Activated CD4-positive, alpha-beta T cell treated with anti-CD3 and anti-CD28 coated beads for 4 hours (primary cell): ENCODE measurements at regions not wholly inside any gene's neighbourhood (a gene's known extent, or its start where the extent isn't known, plus 50 kb on each side); places are given as distances from the start of the nearest gene placed in this dataset.
"Not testable (repeated sequence)": the region's sequence is repeated elsewhere in the genome, so short reads cannot be mapped to it uniquely, and the experiment has no call there.

Experiments
- DNase-seq, 2 donors: peaks; one replicate each; pipeline ENCODE4 v3.0.0-alpha.2; 2020

DNA sequence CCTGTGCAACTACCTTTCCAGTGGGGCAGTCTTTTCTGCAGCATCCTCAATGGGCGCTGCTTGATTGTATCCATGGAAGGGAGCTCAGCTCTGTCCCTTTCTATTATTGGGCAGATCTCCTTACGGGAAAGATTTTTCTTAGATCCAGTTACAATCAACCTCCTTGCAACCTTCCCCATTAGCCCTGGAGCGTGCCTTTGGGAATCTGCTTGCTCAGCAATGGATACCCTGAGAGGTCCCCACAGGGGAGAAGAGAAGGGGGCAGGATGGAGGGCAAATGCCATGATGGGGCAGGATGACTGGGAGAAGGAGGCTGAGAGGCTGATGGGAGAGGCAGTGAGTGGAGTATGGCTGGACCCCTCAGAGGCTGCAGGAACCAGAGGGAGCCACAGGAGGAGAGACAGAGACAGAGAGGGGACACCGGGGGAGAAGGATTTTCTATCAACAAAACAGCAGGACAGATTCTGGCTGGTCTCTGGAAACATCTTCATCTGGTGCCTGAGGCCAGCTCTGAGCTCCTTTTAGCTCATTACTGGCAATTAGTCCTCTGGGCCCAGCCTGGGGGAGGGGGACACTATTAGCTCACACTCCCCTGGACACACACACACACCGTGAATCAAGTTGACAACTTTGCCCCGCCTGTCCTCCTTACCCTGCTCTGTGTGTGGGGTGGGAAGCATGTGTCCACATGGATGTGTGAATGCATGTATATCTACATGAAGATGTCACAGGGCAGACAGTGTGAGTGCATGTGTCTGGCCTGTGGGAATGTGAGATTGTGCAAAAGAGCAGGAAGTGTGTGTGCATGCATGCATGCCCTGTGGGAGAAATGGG lies 80.8 kb upstream of the PAX2 start:
- DNase-seq: no peak

DNA sequence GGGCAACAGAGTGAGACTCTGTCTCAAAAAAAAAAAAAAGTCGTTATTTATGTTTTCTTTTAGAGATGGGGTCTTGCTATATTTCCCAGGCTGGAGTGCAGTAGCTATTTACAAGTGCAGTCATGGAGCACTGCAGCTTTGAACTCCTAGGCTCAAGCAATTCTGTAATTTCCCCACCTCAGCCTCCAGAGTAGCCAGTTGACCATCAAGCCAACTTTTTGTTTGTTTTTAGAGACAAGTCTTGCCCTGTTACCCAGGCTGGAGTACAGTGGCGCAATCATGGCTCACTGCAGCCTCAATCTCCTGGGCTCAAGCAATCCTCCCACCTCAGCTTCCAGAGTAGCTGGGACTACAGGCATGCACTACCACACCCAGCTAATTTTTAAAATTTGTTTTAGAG lies 78.7 kb upstream of the PAX2 start:
- not testable (repeated sequence) for DNase-seq

DNA sequence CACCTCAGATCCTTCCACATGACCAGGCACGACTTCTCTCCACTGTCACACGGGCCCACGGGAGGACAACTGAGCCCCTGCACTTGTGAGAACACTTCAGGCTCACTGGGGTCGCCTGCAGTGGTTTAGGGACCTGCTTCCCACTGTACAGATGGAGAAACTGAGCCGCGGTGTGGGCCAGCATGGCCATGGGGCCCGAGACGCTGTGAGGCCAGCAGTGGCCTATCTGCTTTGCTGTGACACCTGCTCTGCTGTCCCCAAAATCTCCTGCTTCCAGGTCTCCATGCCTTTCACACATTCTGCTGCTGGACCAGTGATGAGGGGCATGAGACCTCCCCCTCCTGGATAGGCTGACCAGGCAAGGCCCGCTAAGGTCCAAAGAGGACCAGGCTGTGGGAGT lies 75.8 kb upstream of the PAX2 start:
- no peak for DNase-seq

DNA sequence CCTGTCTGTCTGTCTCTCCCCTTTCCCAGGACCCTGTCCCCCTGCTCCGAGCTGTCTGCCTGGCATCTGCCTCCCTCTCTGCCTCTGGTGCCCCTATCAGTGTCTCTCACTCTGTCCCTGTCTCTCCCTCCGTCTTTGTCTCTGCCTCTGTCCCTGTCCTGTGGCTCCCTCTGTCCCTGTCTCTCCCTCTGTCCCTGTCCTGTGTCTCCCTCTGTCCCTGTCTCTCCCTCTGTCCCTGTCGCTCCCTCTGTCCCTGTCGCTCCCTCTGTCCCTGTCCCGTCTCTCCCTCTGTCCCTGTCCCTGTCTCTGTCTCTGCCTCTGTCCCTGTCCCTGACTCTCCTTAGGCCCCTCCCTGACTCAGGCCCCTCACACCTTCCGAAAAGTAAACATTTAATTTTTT lies 75.0 kb upstream of the PAX2 start:
- no peak for DNase-seq

DNA sequence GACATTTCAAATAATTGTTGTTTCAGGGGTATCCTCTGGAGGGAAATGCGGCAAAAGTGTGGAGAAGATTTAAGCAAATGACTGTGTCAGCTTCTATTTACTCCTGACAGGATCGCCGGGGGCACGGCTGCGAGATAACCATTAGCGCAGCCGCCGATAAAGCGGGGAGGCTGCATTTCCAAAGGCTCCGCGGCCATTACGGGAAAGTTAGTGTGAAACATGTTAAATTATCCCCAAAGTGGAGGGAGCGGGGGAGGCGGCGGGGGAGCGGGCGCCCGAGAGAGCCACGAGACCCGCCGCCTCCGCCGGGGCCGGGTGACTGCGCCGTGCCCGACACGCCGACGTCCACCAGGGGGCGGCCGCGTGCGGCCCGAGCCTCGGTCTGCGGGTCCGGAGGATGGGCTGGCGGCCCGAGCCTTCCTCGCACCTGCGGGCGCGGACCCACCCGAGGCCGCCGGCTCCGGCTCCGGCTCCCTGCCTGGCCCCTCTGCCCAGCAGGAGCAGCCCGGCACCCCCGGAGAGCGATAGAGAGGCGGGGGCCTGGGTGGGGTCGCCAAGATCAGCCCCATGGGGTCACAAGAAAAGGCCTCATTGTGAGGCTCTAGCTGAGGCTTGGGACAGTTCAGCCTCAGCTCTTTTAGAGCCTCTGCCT lies 74.4 kb upstream of the PAX2 start:
- peak; percentile 40 to 47 for DNase-seq

DNA sequence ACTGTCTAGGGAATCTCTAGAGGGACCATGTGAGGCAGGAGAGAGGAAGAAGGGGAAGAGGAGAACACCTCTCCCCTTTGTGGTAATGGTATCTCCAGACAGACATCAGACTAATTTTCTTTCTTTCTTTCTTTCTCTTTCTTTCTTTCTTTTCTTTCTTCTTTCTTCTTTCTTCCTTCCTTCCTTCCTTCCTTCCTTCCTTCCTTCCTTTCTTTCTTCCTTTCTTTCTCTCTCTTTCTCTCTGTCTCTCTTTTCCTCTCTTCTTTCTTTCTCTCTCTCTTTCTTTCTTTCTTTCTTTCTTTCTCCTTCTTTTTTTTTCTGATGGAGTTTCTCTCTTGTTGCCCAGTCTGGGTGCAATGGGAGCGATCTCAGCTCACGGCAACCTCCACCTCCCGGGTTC lies 73.2 kb upstream of the PAX2 start:
- no peak for DNase-seq

DNA sequence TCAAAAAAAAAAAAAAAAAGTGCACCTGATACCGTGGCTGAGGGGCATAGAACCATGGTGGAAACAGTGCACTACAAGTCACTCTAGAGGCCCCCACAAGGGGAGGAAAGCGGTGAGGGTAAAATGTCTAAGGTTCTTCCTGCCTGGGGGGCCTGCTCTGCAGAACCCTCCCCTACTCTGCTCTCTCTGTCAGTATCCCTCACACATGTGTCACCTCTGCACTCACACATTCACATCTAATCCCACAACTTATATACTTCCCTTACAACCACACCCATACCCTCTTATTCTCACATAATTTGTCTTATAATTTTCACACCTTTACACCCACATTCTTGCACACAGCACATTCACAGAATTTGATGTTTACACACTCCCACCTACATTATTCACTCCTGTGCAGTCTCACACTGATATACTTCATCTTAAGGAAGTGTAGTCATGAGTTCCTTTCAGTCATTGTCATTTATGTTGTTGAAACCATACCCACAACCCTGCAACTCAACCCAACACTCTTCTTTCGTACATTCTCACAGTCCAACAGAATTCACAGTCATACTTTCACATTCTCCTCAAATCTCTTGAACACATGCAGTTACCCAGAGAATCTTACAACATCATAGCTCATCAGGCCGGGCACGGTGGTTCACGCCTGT lies 68.0 kb upstream of the PAX2 start:
- DNase-seq: no peak

DNA sequence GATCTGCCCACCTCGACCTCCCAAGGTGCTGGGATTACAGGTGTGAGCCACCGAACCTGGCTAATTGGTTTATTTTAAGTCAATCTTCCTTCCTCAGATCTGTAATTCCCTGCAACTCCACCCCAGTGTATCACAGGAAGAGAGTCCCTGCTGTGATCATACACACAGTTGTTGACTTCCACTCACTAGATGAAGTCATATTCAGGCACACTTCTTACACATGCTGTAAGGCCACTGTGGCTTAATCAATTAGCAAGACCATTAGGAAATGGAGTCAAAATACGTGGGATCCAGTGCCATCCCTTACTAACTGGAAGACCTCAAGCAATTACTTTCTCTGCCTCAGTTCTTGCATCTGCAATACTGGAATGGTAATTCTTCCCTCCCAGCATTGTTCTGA lies 66.1 kb upstream of the PAX2 start:
- DNase-seq: no peak

DNA sequence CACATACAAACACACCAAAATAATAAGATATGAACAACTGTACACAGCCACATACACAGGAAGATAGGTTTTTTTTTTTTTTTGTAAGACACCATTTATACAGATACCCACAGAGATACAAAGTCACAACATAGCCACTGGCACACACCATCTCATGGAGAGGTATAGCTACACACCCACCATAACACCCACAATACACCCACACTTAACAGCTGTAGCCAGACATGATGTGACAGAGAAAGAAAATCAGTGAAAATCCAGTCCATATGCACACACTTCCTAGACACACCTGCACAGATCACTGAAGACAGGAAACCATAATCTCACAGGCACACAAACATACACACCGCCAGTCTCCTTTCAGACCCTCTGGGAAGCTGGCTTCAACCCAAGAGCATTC lies 62.4 kb upstream of the PAX2 start:
- DNase-seq: no peak

DNA sequence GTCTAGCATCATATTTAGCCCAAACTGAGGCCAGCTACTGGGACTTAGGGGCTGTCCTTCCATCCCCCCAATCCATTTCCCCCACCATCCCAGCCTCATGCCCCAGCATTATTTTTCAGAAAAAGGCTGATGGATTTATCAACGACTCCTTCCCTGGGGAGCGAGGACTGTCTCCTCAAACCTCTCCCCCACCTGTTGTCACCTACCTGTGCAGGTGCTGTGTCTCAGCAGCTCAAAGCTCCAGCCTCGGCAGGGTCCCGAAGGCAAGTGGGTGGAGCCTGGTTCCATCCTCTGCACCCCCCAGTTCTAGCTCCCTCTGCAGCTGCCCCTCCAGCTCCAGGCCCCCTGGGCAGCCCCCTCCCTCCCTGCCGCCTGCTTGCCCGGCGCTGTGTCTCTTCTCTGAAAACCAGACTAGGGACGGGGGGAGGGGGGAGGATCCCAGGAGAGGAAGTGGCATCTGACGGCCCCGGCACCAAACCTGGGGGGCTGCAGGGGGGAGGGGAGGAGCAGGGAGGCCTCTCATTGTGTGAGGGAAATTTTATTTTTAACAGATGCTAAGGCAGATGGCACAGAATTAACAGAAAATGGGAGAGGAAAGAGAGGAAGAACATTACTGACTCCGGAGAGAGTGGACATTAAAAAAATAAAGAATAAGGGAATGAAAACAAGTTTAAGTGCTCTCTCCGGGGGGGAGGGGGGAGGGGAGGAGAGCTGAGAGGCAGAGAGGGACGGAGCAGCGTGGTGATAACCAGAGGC lies 61.7 kb upstream of the PAX2 start:
- DNase-seq: no peak

DNA sequence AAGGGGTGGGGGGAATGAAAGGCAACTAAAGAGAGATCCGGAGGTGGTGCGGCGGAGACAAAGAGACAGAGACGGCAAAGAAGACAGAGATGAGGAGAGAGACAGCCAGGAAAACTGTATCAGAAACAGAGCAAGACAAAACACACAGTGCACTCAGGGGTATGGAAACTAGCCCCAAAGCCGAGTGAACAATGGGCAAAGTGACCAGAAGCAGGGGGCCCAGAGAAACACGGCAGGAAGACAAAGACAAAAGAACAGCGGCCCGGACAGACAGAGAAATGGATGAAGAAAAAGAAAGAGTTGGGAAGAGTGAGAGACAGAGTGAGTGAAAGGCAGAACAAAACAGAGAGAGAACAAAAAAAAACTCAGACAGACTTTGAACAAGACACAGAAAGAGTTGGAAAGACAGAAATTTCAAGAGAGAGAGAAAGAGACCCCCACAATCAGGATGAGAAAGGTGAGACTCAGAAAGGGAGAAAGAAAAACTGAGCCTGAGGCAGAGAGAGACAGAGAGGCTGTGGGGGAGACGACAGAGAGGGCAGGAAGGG lies 60.6 kb upstream of the PAX2 start:
- no peak for DNase-seq

DNA sequence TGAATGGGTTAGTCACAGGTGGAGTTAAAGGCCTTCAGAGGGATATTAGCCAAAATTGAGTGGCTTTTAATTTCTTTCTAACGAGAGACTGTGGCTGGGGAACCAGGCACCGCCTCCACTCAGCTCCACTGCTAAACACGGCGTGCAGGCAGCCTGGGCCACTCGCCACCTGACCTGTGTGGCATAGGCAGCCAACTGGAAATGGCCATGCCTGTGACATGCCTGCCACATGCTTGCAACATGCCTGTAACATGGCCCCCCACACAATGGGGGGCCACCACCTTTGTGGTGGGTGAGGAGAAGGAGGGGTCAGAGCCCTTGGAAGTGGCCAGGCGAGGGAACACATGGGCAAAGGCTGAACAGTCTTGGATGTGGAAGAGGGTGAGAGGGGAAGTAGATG lies 60.1 kb upstream of the PAX2 start:
- DNase-seq: no peak

DNA sequence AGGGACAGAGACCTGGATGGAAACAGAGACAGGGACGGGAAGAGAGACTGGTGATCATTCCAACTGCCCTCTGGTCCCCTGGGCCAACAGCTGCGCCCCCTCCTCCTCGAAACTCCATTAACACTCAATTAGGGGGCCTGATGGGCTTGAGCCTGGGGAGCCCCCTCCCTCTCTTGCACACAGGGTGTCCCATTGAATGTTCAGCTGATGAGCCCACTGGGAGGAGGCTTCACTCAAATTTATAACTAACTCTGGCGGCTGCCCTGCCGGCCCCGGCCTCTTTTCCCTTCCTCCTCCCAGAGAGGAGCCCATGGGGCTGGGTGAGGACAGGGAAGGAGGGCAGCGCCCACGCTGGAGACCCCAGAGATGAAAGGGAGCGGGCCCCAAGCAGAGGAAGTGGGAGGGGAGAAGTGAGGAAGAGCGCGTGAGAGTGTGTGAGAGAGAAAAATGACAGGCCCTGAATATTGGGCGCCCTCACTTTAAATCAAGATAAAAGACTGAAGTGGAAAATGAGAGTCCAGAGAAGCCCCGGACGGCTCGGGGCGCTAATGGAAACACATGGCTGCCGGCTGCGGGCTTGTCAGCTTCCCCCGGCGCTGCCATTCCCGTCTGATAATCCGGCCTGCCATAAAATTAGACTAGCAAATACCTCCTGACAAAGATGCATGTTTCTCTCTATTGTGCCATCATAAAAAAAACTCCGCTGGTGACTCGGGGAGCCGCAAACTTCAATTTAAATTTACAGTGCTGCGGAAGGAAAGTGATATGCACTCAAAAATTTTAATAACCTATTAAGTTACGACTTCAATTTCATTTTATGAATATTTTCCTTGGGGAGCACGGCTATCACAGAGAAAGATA lies 58.0 kb upstream of the PAX2 start:
- no peak for DNase-seq

DNA sequence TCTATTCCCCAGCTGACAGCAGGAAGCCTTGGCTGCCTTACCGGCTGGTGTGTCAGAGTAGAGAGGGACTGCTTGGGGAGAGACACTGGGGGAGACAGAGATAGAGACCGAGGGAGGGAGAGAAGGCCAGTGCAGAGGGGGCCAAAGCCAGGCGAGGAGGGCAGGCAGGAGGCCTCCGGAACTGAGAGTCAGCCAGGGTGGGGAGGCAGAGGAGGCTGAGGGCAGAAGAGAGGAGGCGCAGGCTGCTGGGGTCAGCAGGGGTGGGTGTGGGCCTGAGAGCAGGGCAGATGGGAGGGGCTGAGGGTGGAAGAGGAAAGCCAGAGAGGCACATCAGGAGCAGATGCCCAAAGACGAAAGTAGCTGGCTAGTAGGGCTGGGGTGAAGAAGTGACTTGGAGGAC lies 57.2 kb upstream of the PAX2 start:
- no peak for DNase-seq

DNA sequence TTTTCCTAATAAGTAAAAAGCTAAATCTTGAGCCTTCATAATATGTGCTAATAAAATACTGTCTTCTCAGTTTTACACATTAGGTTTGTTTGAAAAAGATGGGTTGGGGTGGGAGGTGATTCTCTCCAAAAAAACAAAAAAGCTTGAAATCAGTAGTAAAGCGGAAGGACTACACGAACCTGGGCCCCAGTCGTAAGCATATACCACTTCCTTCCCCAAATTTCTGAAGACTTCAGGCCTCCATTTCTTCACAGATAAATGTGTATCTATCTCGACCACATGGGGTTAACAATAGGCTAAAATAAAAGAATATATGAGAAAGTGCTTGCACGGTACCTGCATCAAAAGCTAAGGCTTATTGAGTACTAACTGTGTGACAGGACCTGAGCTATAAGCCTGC lies 51.6 kb upstream of the PAX2 start:
- DNase-seq: no peak
